ENCODE measurements at regions not wholly inside any gene's neighbourhood (a gene's known extent, or its start where the extent isn't known, plus 50 kb on each side); places are given as distances from the start of the nearest gene placed in this dataset.

DNA sequence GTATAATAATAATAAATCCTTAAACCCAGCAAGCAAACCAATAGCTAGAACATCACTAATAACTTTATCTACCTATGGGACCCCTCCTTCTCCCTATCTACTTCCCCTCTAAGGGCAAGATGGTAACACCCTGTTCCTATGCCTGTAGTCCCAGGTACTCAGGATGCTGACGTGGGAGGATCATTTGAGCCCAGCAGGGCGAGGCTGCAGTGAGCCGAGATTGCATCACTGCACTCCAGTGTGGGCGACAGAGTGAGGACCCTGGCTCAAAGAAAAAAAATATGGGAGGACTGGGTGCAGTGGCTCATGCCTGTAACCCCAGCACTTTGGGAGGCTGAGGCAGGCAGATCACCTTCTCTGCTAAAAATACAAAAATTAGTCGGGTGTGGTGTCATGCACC, 143.1 kb upstream of the SLC45A1 start:
- TF ChIP-seq, protein P1, sequence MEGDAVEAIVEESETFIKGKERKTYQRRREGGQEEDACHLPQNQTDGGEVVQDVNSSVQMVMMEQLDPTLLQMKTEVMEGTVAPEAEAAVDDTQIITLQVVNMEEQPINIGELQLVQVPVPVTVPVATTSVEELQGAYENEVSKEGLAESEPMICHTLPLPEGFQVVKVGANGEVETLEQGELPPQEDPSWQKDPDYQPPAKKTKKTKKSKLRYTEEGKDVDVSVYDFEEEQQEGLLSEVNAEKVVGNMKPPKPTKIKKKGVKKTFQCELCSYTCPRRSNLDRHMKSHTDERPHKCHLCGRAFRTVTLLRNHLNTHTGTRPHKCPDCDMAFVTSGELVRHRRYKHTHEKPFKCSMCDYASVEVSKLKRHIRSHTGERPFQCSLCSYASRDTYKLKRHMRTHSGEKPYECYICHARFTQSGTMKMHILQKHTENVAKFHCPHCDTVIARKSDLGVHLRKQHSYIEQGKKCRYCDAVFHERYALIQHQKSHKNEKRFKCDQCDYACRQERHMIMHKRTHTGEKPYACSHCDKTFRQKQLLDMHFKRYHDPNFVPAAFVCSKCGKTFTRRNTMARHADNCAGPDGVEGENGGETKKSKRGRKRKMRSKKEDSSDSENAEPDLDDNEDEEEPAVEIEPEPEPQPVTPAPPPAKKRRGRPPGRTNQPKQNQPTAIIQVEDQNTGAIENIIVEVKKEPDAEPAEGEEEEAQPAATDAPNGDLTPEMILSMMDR (IDR thresholded peaks at IDR 0.05), result no peak
- no peak for TF ChIP-seq EP300 (IDR thresholded peaks at IDR 0.05)
- TF ChIP-seq POLR2A (IDR thresholded peaks at IDR 0.05), result no peak
